ENCODE measurements at regions not wholly inside any gene's neighbourhood (a gene's known extent, or its start where the extent isn't known, plus 50 kb on each side); places are given as distances from the start of the nearest gene placed in this dataset.
"Not testable (repeated sequence)": the region's sequence is repeated elsewhere in the genome, so short reads cannot be mapped to it uniquely, and the experiment has no call there.

- TF ChIP-seq CTCF (IDR thresholded peaks at IDR 0.05), result peak in 2 of 6 experiments; percentile 6 to 71
- not testable (repeated sequence) for TF ChIP-seq POLR2A (IDR thresholded peaks at IDR 0.05)
Observed at GRCh38 chr12:8396225-8397071, 59.3 kb upstream of the CLEC6A start.

All from adrenal gland (tissue), 5 donors.